IMR-90 (cell line): ENCODE measurements at regions not wholly inside any gene's neighbourhood (a gene's known extent, or its start where the extent isn't known, plus 50 kb on each side); places are given as distances from the start of the nearest gene placed in this dataset.

Experiments used
- ATAC-seq: fragments of 200-7000 bp; cut with Tn5 transposase; 2 replicates; pipeline ENCODE4 v1.9.1; 2020; ENCODE audit warnings: low read depth, mild to moderate bottlenecking, moderate library complexity
- BruUV-seq: library from RNA; stranded (reverse); fragments of 400-500 nt; replicated peaks from 2 replicates; lab custom pipeline; 2021; lab: Mats Ljungman, UMichigan
- CTCF ChIA-PET: fragments of 300-600 bp; formaldehyde crosslinking; extraction: SDS; loops from one replicate; lab custom pipeline; 2021; ENCODE audit warnings: antibody characterized with exemption; lab: Yijun Ruan, JAX
- POLR2A ChIA-PET: fragments of 300-600 bp; sonication (Branson Sonifier 250); formaldehyde crosslinking; loops from one replicate; lab custom pipeline; 2022; ENCODE audit warnings: antibody characterized with exemption; ENCODE audit not compliant: unreplicated experiment; lab: Charles Lee
- DNase-seq: peaks from one replicate; pipeline ENCODE4 v3.0.0; 2013
- H2AFZ ChIP-seq: replicated peaks from 2 replicates; pipeline ENCODE3; 2013; ENCODE audit warnings: low read length, mild to moderate bottlenecking; ENCODE audit not compliant: poor library complexity
- H2AK5ac ChIP-seq: 2 replicates; pipeline ENCODE4 v1.6.1; 2013; ENCODE audit warnings: low read depth, low read length, inconsistent platforms
- H2AK9ac ChIP-seq: replicated peaks from 2 replicates; pipeline ENCODE3; 2013; ENCODE audit warnings: mild to moderate bottlenecking, low read depth, low read length, moderate library complexity; ENCODE audit not compliant: poor library complexity
- H2BK120ac ChIP-seq: 2 replicates; pipeline ENCODE4 v1.6.1; 2013; ENCODE audit warnings: low read depth, low read length, inconsistent platforms
- H2BK15ac ChIP-seq: 3 replicates; pipeline ENCODE4 v1.6.1; 2013; ENCODE audit warnings: low read depth, low read length, inconsistent platforms
- H2BK20ac ChIP-seq: 2 replicates; pipeline ENCODE4 v1.6.1; 2013; ENCODE audit warnings: low read depth, mild to moderate bottlenecking, inconsistent platforms, low read length, moderate library complexity
- H2BK5ac ChIP-seq: 2 replicates; pipeline ENCODE4 v1.6.1; 2013; ENCODE audit warnings: mild to moderate bottlenecking, low read depth, low read length, inconsistent platforms; ENCODE audit not compliant: poor library complexity, severe bottlenecking
- H3K14ac ChIP-seq: replicated peaks from 2 replicates; pipeline ENCODE4 v1.6.1; 2013; ENCODE audit warnings: low read depth, low read length, inconsistent platforms
- H3K18ac ChIP-seq: 2 replicates; pipeline ENCODE4 v1.6.1; 2013; ENCODE audit warnings: low read depth, low read length, control low read depth
- H3K23ac ChIP-seq: 2 replicates; pipeline ENCODE4 v1.6.1; 2013; ENCODE audit warnings: low read depth, low read length, inconsistent platforms
- H3K27ac ChIP-seq: 2 replicates; pipeline ENCODE4 v1.5.1; 2013; ENCODE audit warnings: mild to moderate bottlenecking, control low read depth, low read length; ENCODE audit not compliant: insufficient read depth
- H3K27me3 ChIP-seq: 2 replicates; pipeline ENCODE4 v1.6.1; 2013; ENCODE audit warnings: low read length; ENCODE audit not compliant: control insufficient read depth, insufficient read depth
- H3K36me3 ChIP-seq: 2 replicates; pipeline ENCODE4 v1.6.1; 2013; ENCODE audit warnings: low read length, mixed read lengths; ENCODE audit not compliant: control insufficient read depth, insufficient read depth
- H3K4ac ChIP-seq: 2 replicates; pipeline ENCODE4 v1.6.1; 2013; ENCODE audit warnings: low read depth, low read length, inconsistent platforms
- H3K4me1 ChIP-seq: 2 replicates; pipeline ENCODE4 v1.6.1; 2013; ENCODE audit warnings: low read length, mixed read lengths; ENCODE audit not compliant: control insufficient read depth, insufficient read depth
- H3K4me2 ChIP-seq: 2 replicates; pipeline ENCODE4 v1.6.1; 2013; ENCODE audit warnings: low read depth, mild to moderate bottlenecking, control low read depth, low read length, moderate library complexity
- H3K4me3 ChIP-seq: 2 replicates; pipeline ENCODE4 v1.5.1; 2013; ENCODE audit warnings: low read depth, mild to moderate bottlenecking, control low read depth, low read length, moderate library complexity; ENCODE audit not compliant: insufficient read depth
- H3K56ac ChIP-seq: 2 replicates; pipeline ENCODE4 v1.6.1; 2013; ENCODE audit warnings: low read length, inconsistent platforms; ENCODE audit not compliant: insufficient read depth; ENCODE audit errors: extremely low read depth
- H3K79me1 ChIP-seq, 2 experiments: 2 replicates each; pipeline ENCODE4 v1.6.1; 2013; ENCODE audit warnings: low read length in 2 of 2, inconsistent platforms in 1 of 2, low read depth in 1 of 2
- H3K9ac ChIP-seq: 2 replicates; pipeline ENCODE4 v1.6.1; 2013; ENCODE audit warnings: low read depth, low read length, control low read depth
- H3K9me1 ChIP-seq: 2 replicates; pipeline ENCODE4 v1.6.1; 2013; ENCODE audit warnings: low read length, inconsistent platforms; ENCODE audit not compliant: insufficient read depth
- H3K9me3 ChIP-seq: 2 replicates; pipeline ENCODE4 v1.6.1; 2013; ENCODE audit warnings: low read length; ENCODE audit not compliant: control insufficient read depth, insufficient read depth
- H4K20me1 ChIP-seq: 2 replicates; pipeline ENCODE4 v1.6.1; 2013; ENCODE audit warnings: low read length, inconsistent platforms; ENCODE audit not compliant: insufficient read depth
- H4K5ac ChIP-seq: 2 replicates; pipeline ENCODE4 v1.6.1; 2013; ENCODE audit warnings: mild to moderate bottlenecking, low read depth, low read length, control low read depth
- H4K8ac ChIP-seq, 2 experiments: 2 replicates each; pipeline ENCODE4 v1.6.1; 2013; ENCODE audit warnings: low read depth in 2 of 2, low read length in 2 of 2, control low read depth in 1 of 2, inconsistent platforms in 1 of 2
- H4K91ac ChIP-seq: 2 replicates; pipeline ENCODE4 v1.6.1; 2013; ENCODE audit warnings: low read depth, low read length, inconsistent platforms; ENCODE audit not compliant: insufficient read depth
- BHLHE40 ChIP-seq: fragments of 150-350 bp; IDR thresholded peaks from 2 replicates; pipeline ENCODE4 v1.6.1; 2016; ENCODE audit warnings: mild to moderate bottlenecking, low read depth, low read length
- CHD1 ChIP-seq: IDR thresholded peaks from 2 replicates; pipeline ENCODE4 v1.6.1; 2012; ENCODE audit warnings: low read depth, low read length, improper control_type of control experiment
- CTCF ChIP-seq: conservative IDR thresholded peaks from 2 replicates; pipeline ENCODE4 v1.5.1; 2012; ENCODE audit warnings: mild to moderate bottlenecking, low read depth, low read length, improper control_type of control experiment
- MXI1 ChIP-seq: IDR thresholded peaks from 2 replicates; pipeline ENCODE4 v1.6.1; 2012; ENCODE audit warnings: low read depth, mild to moderate bottlenecking, low read length, moderate library complexity, borderline replicate concordance
- NFE2L2 ChIP-seq: fragments of 150-350 bp; IDR thresholded peaks from 2 replicates; pipeline ENCODE4 v1.6.1; 2016; ENCODE audit warnings: low read depth, mild to moderate bottlenecking, low read length
- POLR2A ChIP-seq: IDR thresholded peaks from 2 replicates; pipeline ENCODE4 v1.6.1; 2012; ENCODE audit warnings: mild to moderate bottlenecking, low read depth, low read length
- RCOR1 ChIP-seq: IDR thresholded peaks from 2 replicates; pipeline ENCODE4 v1.6.1; 2012; ENCODE audit warnings: mild to moderate bottlenecking, low read length, improper control_type of control experiment; ENCODE audit not compliant: insufficient replicate concordance
- RFX5 ChIP-seq: IDR thresholded peaks from 2 replicates; pipeline ENCODE4 v1.8.0; 2012; ENCODE audit warnings: low read depth, mild to moderate bottlenecking, low read length, moderate library complexity
- SMC3 ChIP-seq: fragments of 150-350 bp; IDR thresholded peaks from 2 replicates; pipeline ENCODE4 v1.6.1; 2016; ENCODE audit warnings: low read depth, mild to moderate bottlenecking, antibody characterized with exemption, low read length, moderate library complexity
- USF2 ChIP-seq: fragments of 150-350 bp; IDR thresholded peaks from 2 replicates; pipeline ENCODE4 v1.6.1; 2017; ENCODE audit warnings: mild to moderate bottlenecking, antibody characterized with exemption, low read length, low read depth
- WGBS, 2 experiments: methylation state at CpG; one replicate each; pipeline versions ENCODE4 v1.1.5 to v1.1.7; 2013; ENCODE audit warnings: missing lambda C conversion rate in 2 of 2; ENCODE audit not compliant: insufficient read length in 1 of 2; ENCODE audit errors: extremely low coverage in 2 of 2; 5-methylcytosine and 5-hydroxymethylcytosine counted together
- dilution Hi-C: fragments of 300-500 bp; cut with HindIII; formaldehyde crosslinking; loops from one replicate; pipeline ENCODE4 v1.14.3; 2018; ENCODE audit warnings: low sequenced_read_pairs; ENCODE audit not compliant: unreplicated experiment
- in situ Hi-C: fragments of 300-500 bp; cut with MboI; formaldehyde crosslinking; loops from 3 replicates; pipeline ENCODE4 v1.14.3; 2019; ENCODE audit warnings: low sequenced_read_pairs, inconsistent platforms, mixed read lengths
- intact Hi-C: fragments of 100-400 bp; cut with micrococcal nuclease; formaldehyde crosslinking; loops from 2 replicates; pipeline ENCODE4 v1.10.0; 2022

- no peaks in the 10 kb centered on the region for H3K9me1 ChIP-seq
- no peak overlapping the region for H2AK9ac ChIP-seq
- TF ChIP-seq BHLHE40 (no peak), SMC3 (no peak), CHD1 (no peak), CTCF (no peak), NFE2L2 (no peak), POLR2A (no peak), RCOR1 (no peak), RFX5 (no peak), USF2 (no peak), MXI1 (no peak)
- no peak overlapping the region for H2BK20ac ChIP-seq
- H3K9me3 ChIP-seq: peaks cover 1% of the 10 kb centered on the region
- ATAC-seq (no peak), DNase-seq (no peak)
- H3K79me1 ChIP-seq: no peaks in the 10 kb centered on the region
- intact Hi-C loops (no loop called here), dilution Hi-C loops (no loop called here), in situ Hi-C loops (no loop called here)
- no peak overlapping the region for H2AK5ac ChIP-seq
- no peak overlapping the region for H3K56ac ChIP-seq
- WGBS, 2 experiments: 100% methylated on average over 1 of the region's 4 CpGs; no CpG with 5 or more reads in 1 of the 2 experiments
- H3K4me1 ChIP-seq: no peaks in the 10 kb centered on the region
- H3K18ac ChIP-seq: no peak overlapping the region
- no peak overlapping the region for H3K4me3 ChIP-seq
- no peak overlapping the region for H4K8ac ChIP-seq
- H2BK5ac ChIP-seq: no peak overlapping the region
- H3K9ac ChIP-seq: no peak overlapping the region
- no peak overlapping the region for H3K14ac ChIP-seq
- no peaks in the 10 kb centered on the region for H4K20me1 ChIP-seq
- no peak overlapping the region for H2BK120ac ChIP-seq
- H3K36me3 ChIP-seq: no peaks in the 10 kb centered on the region
- no peak overlapping the region for H3K27ac ChIP-seq
- no peaks in the 10 kb centered on the region for H3K27me3 ChIP-seq
- H2BK15ac ChIP-seq: no peak overlapping the region
- no peak overlapping the region for H4K91ac ChIP-seq
- H3K4ac ChIP-seq: no peak overlapping the region
- H4K5ac ChIP-seq: no peak overlapping the region
- CTCF ChIA-PET: no interaction called here
- H2AFZ ChIP-seq: no peak overlapping the region
- no TSS peak for BruUV-seq
- POLR2A ChIA-PET: no interaction called here
- H3K4me2 ChIP-seq: no peak overlapping the region
- no peak overlapping the region for H3K23ac ChIP-seq
Measured at GRCh38 chr3:3516996-3517395, 282.2 kb upstream of the LRRN1 start.
